Cardiac fibroblast (primary cell): ENCODE measurements at regions not wholly inside any gene's neighbourhood (a gene's known extent, or its start where the extent isn't known, plus 50 kb on each side); places are given as distances from the start of the nearest gene placed in this dataset.

ENCODE experiments used
- DNase-seq, 2 donors: peaks; one replicate each; pipeline versions ENCODE4 v3.0.0 to v3.0.0-alpha.2; 2010; ENCODE audit warnings: low read depth in 2 of 2
- H3K4me3 ChIP-seq, 2 donors: replicated peaks in 1 of 2; 1 replicate in 1 of 2; 2 replicates in 1 of 2; pipeline ENCODE4 v1.5.1; 2011; ENCODE audit warnings: low read depth in 2 of 2, low read length in 2 of 2, mild to moderate bottlenecking in 2 of 2, moderate library complexity in 1 of 2
- TF ChIP-seq, protein P1 (sequence below): IDR thresholded peaks from one replicate; pipeline ENCODE4 v1.5.1; 2011; ENCODE audit warnings: low read depth, mild to moderate bottlenecking, low read length, inconsistent platforms

DNA sequence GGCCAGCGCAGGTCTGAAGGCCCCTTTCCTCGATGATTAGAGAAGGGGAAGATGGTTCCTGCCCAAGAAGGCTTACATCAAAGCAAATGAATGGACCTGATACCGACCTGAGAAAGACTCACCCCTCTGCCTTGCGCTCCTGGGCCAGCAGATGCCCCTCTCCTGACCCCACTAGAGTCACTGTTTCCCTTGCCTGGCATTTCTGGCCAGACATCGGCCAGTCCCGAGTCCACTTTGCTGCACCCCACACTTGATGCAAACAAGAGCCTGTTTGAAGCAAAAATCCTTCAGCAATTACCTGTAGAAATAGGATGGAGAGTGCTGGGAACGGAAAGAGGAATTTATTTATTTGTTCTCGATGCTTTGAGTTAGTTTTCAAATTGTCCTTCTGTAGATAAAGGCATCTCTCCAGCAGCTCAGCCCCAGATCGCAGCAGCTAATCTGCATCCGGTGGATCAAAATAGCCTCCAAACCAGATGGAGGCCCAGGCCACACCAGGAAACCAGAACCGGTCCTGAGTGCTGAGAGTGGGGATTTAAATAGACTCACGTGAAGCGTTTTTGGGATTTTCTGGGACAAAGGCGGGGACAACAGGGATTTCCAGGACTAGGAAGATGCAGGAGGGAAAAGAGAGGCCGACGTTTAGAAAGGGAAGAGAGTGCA is 148.6 kb downstream of the TRIM29 start:
- TF ChIP-seq, protein P1, sequence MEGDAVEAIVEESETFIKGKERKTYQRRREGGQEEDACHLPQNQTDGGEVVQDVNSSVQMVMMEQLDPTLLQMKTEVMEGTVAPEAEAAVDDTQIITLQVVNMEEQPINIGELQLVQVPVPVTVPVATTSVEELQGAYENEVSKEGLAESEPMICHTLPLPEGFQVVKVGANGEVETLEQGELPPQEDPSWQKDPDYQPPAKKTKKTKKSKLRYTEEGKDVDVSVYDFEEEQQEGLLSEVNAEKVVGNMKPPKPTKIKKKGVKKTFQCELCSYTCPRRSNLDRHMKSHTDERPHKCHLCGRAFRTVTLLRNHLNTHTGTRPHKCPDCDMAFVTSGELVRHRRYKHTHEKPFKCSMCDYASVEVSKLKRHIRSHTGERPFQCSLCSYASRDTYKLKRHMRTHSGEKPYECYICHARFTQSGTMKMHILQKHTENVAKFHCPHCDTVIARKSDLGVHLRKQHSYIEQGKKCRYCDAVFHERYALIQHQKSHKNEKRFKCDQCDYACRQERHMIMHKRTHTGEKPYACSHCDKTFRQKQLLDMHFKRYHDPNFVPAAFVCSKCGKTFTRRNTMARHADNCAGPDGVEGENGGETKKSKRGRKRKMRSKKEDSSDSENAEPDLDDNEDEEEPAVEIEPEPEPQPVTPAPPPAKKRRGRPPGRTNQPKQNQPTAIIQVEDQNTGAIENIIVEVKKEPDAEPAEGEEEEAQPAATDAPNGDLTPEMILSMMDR, result no peak
- DNase-seq, result no peak
- no peak overlapping the region for H3K4me3 ChIP-seq

DNA sequence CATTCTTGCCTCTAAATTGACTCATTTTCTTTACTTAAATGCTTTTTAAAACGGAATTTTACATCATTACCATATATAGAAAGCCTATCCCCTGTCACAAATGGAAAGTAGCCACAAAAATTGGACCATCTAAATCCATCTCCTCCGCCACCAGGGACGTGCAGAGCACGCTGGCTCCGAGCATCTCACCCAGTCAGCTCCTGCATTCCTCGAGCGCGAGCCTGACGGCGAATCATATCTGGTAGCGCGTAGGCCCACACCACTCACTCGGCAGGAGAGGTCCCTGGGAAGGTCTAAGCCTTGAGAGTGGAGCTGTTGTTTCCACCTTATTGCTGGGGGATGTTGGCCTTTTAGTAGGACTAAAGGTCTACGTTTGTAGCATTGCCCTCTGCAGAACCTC is 152.4 kb downstream of the TRIM29 start:
- no peak for DNase-seq
- no peak overlapping the region for H3K4me3 ChIP-seq
- TF ChIP-seq, protein P1, result no peak

DNA sequence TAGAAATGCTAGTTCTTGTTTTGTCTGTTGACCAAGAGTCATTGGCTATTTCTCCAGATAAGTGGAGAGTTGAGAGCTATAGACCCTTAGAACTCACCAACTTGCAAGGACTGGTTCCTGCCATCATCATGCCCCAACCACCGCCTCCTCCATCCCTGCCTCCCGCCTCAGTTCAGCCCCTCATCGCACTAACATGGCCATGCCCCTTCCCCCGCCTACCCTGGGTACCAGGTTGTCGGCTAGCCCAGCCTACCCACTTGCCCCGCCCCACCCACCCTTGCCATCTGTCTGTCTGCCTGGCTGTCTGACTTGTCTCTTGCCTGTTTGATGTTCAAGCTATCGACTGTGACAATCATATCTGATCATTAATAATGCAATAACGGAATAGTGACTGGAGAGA is 154.1 kb downstream of the TRIM29 start:
- TF ChIP-seq, protein P1, result no peak
- no peak overlapping the region for H3K4me3 ChIP-seq
- DNase-seq, result no peak

GRCh38 chr11:119983240-119983732 is 154.6 kb downstream of the TRIM29 start:
- no peak overlapping the region for H3K4me3 ChIP-seq
- DNase-seq, result no peak
- TF ChIP-seq, protein P1, result no peak

DNA sequence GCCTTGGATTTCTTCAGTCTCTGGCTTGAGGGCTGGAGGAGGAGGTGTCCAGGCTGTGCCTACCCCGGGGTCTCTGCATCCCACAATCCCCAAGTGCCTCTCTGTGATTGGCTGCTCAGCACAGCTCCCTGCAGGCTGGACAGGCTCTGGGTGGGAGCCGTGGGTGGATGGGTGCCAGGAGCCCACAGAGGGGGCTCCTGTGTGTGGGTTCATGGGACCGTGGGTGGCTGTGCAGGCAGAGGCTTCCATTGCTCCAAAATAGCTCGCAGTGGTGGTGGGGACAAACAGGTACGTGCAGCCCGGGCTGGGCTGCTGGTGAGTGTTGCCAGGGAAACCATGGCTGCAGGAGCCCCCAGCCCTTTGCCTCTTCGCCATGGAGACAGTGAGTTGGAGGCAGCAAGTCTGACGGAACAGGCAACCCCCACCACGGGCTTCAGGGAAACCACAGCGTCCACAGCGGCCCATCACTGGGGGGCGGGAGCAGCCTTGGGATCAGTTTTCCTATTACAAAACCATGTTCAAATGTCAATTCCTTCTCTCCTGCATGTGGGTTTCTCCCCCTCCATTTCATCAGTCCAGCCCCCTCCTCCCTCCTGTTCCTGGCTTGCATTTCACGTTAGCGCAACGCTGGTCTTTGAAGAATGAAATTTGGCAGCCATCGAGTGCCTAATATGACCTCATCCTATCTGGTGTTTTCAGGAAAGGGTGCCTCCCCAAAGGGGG is 155.2 kb downstream of the TRIM29 start:
- TF ChIP-seq, protein P1, result no peak
- H3K4me3 ChIP-seq, result no peak overlapping the region
- DNase-seq, result peak in 1 of 2 donors; percentile 9

- no peak overlapping the region for H3K4me3 ChIP-seq
- TF ChIP-seq, protein P1, result no peak
- no peak for DNase-seq
Observed at GRCh38 chr11:119980431-119980830, 157.5 kb downstream of the TRIM29 start.
